ENCODE measurements at regions not wholly inside any gene's neighbourhood (a gene's known extent, or its start where the extent isn't known, plus 50 kb on each side); places are given as distances from the start of the nearest gene placed in this dataset.

GRCh38 chr2:64919261-64919660 is 69.9 kb upstream of the SLC1A4 start:
- Histone ChIP-seq H4K20me1 (ENCODE audit: control insufficient read depth, insufficient read depth, insufficient read length) (no peaks in the 10 kb centered on the region), H2BK5ac (ENCODE audit: insufficient read length, low read length) (no peak overlapping the region), H2BK15ac (ENCODE audit: low read depth, low read length) (no peak overlapping the region), H2BK120ac (ENCODE audit: low read depth, low read length, poor library complexity, severe bottlenecking) (no peak overlapping the region), H3K4me1 (ENCODE audit: insufficient read depth, low read length) (peaks cover 5% of the 10 kb centered on the region; the same call in 1 of the 2 replicates), H3K4ac (ENCODE audit: low read depth, low read length) (no peak overlapping the region), H2AK5ac (ENCODE audit: insufficient read length, low read length) (no peak overlapping the region), H2BK12ac (ENCODE audit: insufficient read length, low read depth, low read length) (no peak overlapping the region), H4K8ac (replicated peaks; ENCODE audit: insufficient read length, low read depth, low read length) (no peak overlapping the region), H3K9ac (ENCODE audit: extremely low read depth, insufficient read length, low read length) (no peak overlapping the region), H3K79me2 (ENCODE audit: insufficient read depth, low read length) (no peaks in the 10 kb centered on the region), H3K4me2 (ENCODE audit: insufficient read depth, insufficient read length, low read length) (no peak overlapping the region), H3K27me3 (ENCODE audit: insufficient read depth, low read length) (no peaks in the 10 kb centered on the region), H3T11ph (ENCODE audit: low read length) (no peak overlapping the region), H3K18ac (ENCODE audit: insufficient read length, low read depth, low read length) (no peak overlapping the region), H3K23ac (ENCODE audit: insufficient read length, low read depth, low read length) (no peak overlapping the region), H2BK20ac (ENCODE audit: low read depth, low read length, poor library complexity, severe bottlenecking) (no peak overlapping the region), H4K91ac (ENCODE audit: insufficient read length, low read depth, low read length) (no peak overlapping the region), H4K5ac (ENCODE audit: insufficient read length, low read depth, low read length) (no peak overlapping the region), H3K23me2 (ENCODE audit: insufficient read length, low read depth, low read length, poor library complexity, severe bottlenecking) (no peaks in the 10 kb centered on the region), H3K27ac (ENCODE audit: insufficient read length, low read depth, low read length) (no peak overlapping the region), H3K79me1 (ENCODE audit: insufficient read depth, low read depth, low read length, poor library complexity, severe bottlenecking) (no peaks in the 10 kb centered on the region), H3K14ac (ENCODE audit: insufficient read depth, low read length) (no peak overlapping the region), H3K56ac (ENCODE audit: insufficient read length, low read depth, low read length) (no peak overlapping the region), H2AFZ (ENCODE audit: low read length) (no peak overlapping the region), H3K9me3 (ENCODE audit: control insufficient read depth, low read depth, low read length) (no peaks in the 10 kb centered on the region)
- no CpG with 5 or more reads among the region's 2 CpGs for WGBS (ENCODE audit: extremely low coverage, insufficient read length, low lambda C conversion rate)
- Mint-ChIP-seq H3K27ac (no peak overlapping the region), H3K4me3 (no peak overlapping the region), H3K4me1 (peaks cover 23 to 29% of the 10 kb centered on the region in 2 experiments), H3K27me3 (ENCODE audit: low read depth) (peaks cover 23% of the 10 kb centered on the region), H3K36me3 (ENCODE audit: insufficient read depth in 1 of 3, low read depth in 3 of 3) (no peaks in the 10 kb centered on the region), H3K9me3 (peaks cover 0 to 4% of the 10 kb centered on the region in 2 experiments; a peak in 2 of 5 replicates)
- no peak for DNase-seq
- no peak for TF ChIP-seq CTCF (conservative IDR thresholded peaks at IDR 0.05)

Measured in H9 (cell line).